ENCODE measurements at regions not wholly inside any gene's neighbourhood (a gene's known extent, or its start where the extent isn't known, plus 50 kb on each side); places are given as distances from the start of the nearest gene placed in this dataset.

GRCh38 chr19:28726533-28727479 is 486.1 kb downstream of the UQCRFS1 start:
- no peak for TF ChIP-seq CTCF (IDR thresholded peaks at IDR 0.05)

- no peak for TF ChIP-seq CTCF (IDR thresholded peaks at IDR 0.05)
Measured at GRCh38 chr19:28718909-28719308, 494.0 kb downstream of the UQCRFS1 start.

GRCh38 chr19:28715157-28715556 is 497.8 kb downstream of the UQCRFS1 start:
- TF ChIP-seq CTCF (IDR thresholded peaks at IDR 0.05): no peak

- no peak for TF ChIP-seq CTCF (IDR thresholded peaks at IDR 0.05)
Measured at GRCh38 chr19:28711411-28711810, 501.5 kb downstream of the UQCRFS1 start.

- TF ChIP-seq CTCF (IDR thresholded peaks at IDR 0.05): peak; percentile 76
Measured at GRCh38 chr19:28710278-28710677, 502.7 kb downstream of the UQCRFS1 start.

- no peak for TF ChIP-seq CTCF (IDR thresholded peaks at IDR 0.05)
Measured at GRCh38 chr19:28706693-28707092, 506.3 kb downstream of the UQCRFS1 start.

- no peak for TF ChIP-seq CTCF (IDR thresholded peaks at IDR 0.05)
Measured at GRCh38 chr19:28705008-28705407, 507.9 kb downstream of the UQCRFS1 start.

Data from LNCAP (cell line).